HepG2 (cell line): ENCODE measurements at regions not wholly inside any gene's neighbourhood (a gene's known extent, or its start where the extent isn't known, plus 50 kb on each side); places are given as distances from the start of the nearest gene placed in this dataset.

Experiments used
- HIC2 ChIP-seq: sonication (generic); formaldehyde crosslinking; IDR thresholded peaks from 2 replicates; pipeline ENCODE4 v1.9.0; 2022; ENCODE audit warnings: low read depth, missing genetic modification reagents
- HMG20A ChIP-seq: IDR thresholded peaks from 2 replicates; pipeline ENCODE4 v1.6.1; 2016; ENCODE audit warnings: borderline replicate concordance
- IKZF1 ChIP-seq: fragments of 450-650 bp; IDR thresholded peaks from 2 replicates; pipeline ENCODE4 v1.7.1; 2016
- POGK ChIP-seq: sonication (generic); formaldehyde crosslinking; conservative IDR thresholded peaks from 2 replicates; pipeline ENCODE4 v1.8.0; 2022; ENCODE audit warnings: mild to moderate bottlenecking, moderate library complexity, missing genetic modification reagents
- RFX1 ChIP-seq: fragments of 450-650 bp; IDR thresholded peaks from 2 replicates; pipeline ENCODE4 v1.6.1; 2017
- RNF2 ChIP-seq: fragments of 450-650 bp; conservative IDR thresholded peaks from 2 replicates; pipeline ENCODE4 v1.6.1; 2016; ENCODE audit warnings: low read depth
- SALL2 ChIP-seq: sonication (generic); formaldehyde crosslinking; IDR thresholded peaks from 2 replicates; pipeline ENCODE4 v1.8.1; 2023; ENCODE audit warnings: mild to moderate bottlenecking, missing genetic modification reagents, inconsistent platforms
- TP53 ChIP-seq: sonication (generic); formaldehyde crosslinking; conservative IDR thresholded peaks from 2 replicates; pipeline ENCODE4 v1.4.0; 2020; ENCODE audit warnings: missing genetic modification reagents
- ZC3H4 ChIP-seq: sonication (generic); formaldehyde crosslinking; IDR thresholded peaks from 2 replicates; pipeline ENCODE4 v1.4.0; 2020; ENCODE audit warnings: missing genetic modification reagents, borderline replicate concordance
- TF ChIP-seq, protein P1 (sequence below): sonication (generic); formaldehyde crosslinking; IDR thresholded peaks from 2 replicates; pipeline ENCODE4 v1.8.0; 2022; ENCODE audit warnings: missing genetic modification reagents, mild to moderate bottlenecking, moderate library complexity, borderline replicate concordance

DNA sequence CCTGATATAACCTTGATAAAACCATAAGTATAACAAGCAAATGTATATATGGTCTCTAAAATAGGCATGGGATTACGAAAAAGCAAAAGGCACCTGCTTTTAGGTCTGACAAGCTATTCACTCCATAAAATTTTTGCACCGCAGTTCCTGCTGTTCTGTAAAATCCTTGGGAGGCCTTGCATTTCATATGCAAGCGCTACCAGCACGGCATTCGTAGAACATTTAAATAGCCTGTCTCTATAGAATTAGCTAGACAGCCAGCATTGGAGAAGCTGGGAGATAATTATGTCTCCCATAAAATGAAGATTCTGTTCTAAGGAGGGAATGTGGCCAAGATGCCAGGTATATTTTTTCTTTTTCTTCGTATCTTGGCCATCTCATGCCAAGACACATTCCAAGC is 64.5 kb upstream of the ATXN1 start (continued):
- TF ChIP-seq, protein P1, sequence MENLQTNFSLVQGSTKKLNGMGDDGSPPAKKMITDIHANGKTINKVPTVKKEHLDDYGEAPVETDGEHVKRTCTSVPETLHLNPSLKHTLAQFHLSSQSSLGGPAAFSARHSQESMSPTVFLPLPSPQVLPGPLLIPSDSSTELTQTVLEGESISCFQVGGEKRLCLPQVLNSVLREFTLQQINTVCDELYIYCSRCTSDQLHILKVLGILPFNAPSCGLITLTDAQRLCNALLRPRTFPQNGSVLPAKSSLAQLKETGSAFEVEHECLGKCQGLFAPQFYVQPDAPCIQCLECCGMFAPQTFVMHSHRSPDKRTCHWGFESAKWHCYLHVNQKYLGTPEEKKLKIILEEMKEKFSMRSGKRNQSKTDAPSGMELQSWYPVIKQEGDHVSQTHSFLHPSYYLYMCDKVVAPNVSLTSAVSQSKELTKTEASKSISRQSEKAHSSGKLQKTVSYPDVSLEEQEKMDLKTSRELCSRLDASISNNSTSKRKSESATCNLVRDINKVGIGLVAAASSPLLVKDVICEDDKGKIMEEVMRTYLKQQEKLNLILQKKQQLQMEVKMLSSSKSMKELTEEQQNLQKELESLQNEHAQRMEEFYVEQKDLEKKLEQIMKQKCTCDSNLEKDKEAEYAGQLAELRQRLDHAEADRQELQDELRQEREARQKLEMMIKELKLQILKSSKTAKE (CRISPR knock-in tag): no peak
- TF ChIP-seq IKZF1 (no peak), RNF2 (no peak), SALL2 (CRISPR knock-in tag) (no peak), TP53 (CRISPR knock-in tag) (no peak), HIC2 (no peak), POGK (CRISPR knock-in tag) (no peak), HMG20A (no peak), RFX1 (no peak), ZC3H4 (CRISPR knock-in tag) (no peak)
